GM18498 (cell line): ENCODE measurements at regions not wholly inside any gene's neighbourhood (a gene's known extent, or its start where the extent isn't known, plus 50 kb on each side); places are given as distances from the start of the nearest gene placed in this dataset.

Experiments used
- ATAC-seq: cut with Tn5 transposase; IDR thresholded peaks from one replicate; pipeline ENCODE4 v1.9.1; 2021; ENCODE audit warnings: mild to moderate bottlenecking, moderate library complexity; ENCODE audit not compliant: unreplicated experiment

DNA sequence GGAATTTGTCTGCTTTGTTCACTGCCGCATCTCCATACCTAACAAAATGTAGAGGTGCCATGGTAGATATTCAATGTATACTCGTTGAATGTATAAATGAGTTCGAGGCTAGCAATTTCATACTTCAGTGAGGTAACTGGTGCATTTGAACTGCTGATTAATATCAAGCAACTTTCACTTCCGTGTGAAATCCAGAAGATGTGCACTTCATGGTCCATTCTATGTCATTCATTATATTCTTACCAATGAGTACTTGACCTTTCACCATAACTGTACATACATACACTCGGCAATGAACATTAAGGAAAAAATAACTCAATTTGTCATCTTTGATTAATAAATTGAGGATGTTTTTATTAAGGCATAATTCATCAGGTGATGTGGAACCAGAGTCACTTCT lies 598.5 kb downstream of the ZNF385D start:
- ATAC-seq, result no peak

- ATAC-seq, result no peak
These were observed 608.1 kb downstream of the ZNF385D start for GRCh38 chr3:21142949-21143348.

- ATAC-seq, result no peak
These were observed 609.0 kb downstream of the ZNF385D start for GRCh38 chr3:21142031-21142430.

DNA sequence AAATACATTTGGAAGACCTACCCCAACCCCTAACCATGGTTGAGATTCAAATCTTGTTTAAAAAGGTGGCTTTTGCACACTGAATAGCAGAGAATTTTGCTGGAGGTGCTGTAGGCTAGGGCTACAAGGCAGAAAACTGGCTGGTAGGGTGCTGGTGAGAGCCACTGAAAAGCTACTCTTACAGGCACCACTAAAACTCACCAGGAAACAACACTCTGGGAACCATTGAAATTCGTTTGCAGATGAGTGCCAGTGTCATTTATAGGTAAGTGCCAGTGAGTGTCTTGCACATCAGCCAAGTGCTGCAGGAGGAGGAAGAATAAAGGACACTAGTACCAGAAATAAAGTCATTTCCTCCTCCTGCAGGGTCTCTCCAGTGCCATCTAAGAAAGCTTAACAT lies 610.2 kb downstream of the ZNF385D start:
- ATAC-seq, result no peak

DNA sequence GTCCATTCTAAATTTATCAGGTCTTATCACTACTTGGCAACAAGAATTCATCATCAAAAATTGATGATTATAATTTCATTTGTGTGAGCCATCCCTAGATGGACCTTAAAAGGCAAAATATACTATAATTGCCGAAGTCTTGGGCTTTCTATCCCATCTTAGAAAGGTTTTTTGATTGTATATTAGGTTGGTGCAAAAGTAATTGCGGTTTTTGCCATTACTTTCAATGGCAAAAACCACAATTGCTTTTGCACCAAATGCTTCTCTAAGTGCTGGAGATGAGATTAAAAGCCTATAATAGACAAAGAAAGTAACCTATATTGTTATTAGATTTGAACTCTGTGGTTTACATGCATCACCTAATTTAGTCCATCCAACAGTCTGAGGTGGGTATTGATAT lies 612.9 kb downstream of the ZNF385D start:
- no peak for ATAC-seq

- no peak for ATAC-seq
These were observed 618.1 kb downstream of the ZNF385D start for GRCh38 chr3:21132896-21133295.

- ATAC-seq, result no peak
These were observed 630.2 kb downstream of the ZNF385D start for GRCh38 chr3:21120826-21121225.

DNA sequence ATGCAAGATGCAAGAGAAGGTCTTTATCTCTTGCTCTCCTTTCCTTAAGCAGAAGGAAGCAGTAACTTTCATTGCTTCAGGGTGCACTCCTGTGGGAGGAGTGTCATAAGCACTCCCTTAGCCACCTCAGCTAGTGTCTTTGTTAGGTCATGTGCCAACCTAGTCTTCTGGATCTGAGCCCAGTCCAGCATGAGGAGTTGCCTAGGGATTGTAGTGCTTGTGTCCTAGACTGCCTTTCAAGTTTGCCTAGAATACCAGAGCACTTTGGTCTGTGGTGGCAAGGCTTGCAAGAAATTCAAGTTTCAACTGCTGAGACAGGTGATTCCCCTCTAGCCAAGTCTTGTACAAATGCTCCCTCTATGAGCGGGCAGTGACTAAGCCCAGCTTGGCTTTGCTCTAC lies 633.6 kb downstream of the ZNF385D start:
- no peak for ATAC-seq

GRCh38 chr3:21109056-21109455 lies 642.0 kb downstream of the ZNF385D start:
- ATAC-seq, result no peak

DNA sequence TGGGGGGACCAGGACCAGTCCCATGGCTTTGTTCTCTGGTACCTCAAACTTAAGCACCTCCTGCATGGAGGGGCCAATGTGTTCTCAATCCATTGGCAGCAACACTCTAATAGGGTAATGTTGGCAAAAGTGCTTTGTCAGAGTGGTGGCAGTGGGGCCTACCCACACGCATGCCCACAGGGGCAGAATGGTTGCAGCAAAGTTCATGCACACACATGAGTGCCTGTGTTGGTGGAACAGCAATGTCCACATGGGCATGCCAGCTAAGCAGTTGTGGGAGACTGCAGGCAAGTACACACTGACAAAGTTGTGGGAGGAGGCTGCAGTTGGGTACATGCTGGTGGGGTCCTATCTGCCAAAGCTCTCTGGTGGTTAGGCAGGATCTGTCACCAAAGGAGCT lies 645.2 kb downstream of the ZNF385D start:
- no peak for ATAC-seq

- no peak for ATAC-seq
These were observed 650.2 kb downstream of the ZNF385D start for GRCh38 chr3:21100656-21101359.

- no peak for ATAC-seq
These were observed 656.3 kb downstream of the ZNF385D start for GRCh38 chr3:21094686-21095085.

DNA sequence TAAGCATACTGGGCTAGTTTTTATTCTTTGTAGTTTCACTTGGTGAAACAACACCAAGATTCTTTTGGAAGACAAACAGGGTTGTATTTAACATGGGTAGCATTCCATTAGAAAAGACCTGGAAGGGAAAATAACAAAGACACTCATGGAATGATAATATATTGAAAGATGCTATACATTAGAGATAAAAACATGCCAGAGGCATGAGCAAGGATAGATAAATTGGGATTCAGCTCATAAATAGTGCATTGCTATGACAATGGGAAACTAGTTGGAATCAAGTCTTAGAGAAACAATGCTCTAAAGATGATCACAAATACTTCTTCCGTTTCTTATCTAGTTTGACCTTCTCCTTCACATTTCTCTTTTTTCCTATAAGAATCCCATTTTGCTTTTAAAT lies 677.4 kb downstream of the ZNF385D start:
- no peak for ATAC-seq

DNA sequence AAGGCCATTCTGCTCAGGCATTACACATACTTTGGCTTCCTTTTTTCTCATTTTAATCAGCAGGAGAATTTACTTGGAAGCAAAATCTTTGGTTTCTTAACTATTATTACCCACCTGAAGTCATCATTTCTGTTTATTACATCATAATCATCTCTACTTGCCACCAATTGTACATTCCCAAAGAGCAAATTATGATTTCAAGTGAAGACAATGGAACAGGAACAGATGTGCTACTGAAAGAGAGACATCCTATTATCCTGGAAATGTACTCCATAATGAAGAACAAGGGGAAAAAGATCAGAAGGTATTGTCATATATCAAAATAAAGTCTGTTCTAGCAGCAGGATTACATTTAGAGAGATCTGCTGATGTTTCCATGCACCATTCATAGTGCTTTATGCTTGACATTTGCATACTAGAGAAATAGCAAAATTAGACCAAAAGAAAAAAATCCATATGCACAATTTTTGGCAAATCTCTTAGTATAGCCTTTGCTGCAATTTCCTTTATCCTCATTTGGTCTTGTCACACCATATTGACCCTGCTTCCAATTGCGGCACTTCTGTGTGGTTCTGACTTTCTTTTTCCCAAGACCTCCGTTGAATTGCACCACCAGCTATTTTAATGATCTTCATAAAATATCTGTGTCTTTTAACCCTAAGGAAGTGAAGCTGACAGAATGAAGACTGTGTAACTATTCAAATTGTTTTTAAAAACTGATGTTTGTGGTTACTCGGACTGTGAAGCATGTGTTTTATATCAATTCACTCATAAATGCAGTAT lies 683.8 kb downstream of the ZNF385D start:
- ATAC-seq, result no peak

GRCh38 chr3:21062831-21063294 lies 688.1 kb downstream of the ZNF385D start:
- no peak for ATAC-seq

DNA sequence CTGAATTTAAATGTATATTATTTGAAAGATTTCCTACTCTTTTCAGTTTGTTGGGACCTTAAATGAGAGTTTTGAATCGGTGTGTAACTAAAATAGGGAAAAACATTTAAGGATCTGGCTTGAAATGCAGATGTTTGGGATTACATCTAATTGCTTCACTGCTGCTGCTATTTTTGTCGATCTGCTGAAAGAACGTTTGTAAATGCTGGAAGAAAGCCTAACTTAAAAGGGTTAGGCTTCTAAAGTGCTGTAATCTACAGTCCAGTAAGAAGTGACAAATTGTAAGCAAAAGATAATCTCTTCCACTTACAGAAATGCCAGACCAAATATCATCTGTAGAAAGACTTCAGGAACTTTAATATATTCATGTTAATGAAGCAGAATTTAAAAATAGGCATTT lies 691.6 kb downstream of the ZNF385D start:
- ATAC-seq, result no peak

DNA sequence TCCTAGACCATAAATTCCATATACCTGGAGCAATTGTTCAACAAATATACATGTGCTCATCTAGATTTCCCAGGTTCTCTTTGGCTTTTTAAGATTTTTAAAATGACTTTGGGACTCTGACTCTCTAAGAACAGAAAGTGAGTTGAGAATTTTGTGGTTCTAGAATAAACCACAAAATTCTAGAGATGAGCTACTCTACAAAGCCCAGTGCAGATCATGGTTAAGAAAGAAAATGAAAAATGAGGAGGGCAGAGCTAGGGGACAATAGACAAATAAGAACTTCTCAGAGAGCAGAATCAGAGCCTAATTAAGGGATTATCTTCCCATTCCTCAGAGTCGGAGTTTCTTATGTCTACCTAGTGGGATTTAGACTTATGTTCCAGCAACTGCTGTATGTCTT lies 694.7 kb downstream of the ZNF385D start:
- ATAC-seq, result no peak

DNA sequence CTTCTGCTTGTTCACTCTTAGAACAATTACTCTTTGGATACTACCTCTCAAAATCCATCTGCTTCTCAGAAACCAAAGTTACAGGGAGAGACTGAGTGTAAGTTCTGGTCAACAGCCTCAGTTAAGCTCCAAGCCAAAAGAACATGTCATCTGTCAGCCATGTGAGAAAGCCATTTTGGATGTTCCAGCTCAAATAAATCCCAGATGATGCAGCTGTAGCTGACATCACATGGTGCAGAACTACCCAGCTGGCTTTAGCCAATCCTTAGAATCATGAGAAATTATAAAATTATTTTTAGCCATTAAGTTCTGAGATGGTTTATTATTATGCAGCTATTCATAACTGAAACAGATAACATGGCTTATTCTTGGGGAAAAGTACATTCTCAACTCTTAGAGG lies 696.0 kb downstream of the ZNF385D start:
- no peak for ATAC-seq

GRCh38 chr3:21054064-21054463 lies 696.9 kb downstream of the ZNF385D start:
- no peak for ATAC-seq

DNA sequence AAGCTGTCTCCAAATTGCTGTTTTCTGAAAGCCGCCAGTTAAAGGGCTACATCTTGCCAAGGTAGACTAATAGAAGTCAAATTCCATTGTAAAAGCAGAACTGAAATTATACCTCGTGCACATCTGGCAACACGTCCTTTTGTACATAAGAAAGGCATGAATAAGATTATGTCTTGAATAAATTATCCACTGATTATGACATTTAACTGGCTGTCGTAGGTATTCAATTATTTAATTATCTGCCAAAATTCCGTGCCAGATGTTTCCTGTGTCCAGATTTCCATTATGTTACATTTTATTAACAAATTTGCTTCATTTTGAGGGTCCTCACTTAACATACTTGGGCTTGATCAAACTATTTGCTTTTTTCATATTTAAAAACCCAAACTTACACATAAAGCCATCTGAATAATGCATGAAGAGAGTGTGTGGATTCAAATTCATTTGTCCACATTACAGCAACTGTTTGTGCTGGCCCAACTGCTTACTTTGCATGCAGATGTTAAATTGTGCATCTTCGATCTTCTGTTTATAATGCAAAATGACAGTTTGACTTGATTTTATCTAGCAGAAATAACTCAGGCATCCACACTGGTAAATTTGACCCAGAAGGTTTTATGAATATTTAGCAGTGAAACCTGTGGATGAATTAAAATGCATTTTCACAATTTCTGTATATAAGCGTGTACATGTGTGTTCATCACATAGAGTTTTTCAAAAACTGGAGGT lies 701.5 kb downstream of the ZNF385D start:
- no peak for ATAC-seq

GRCh38 chr3:21043139-21043538 lies 707.9 kb downstream of the ZNF385D start:
- no peak for ATAC-seq

GRCh38 chr3:21042184-21042583 lies 708.8 kb downstream of the ZNF385D start:
- ATAC-seq, result no peak
